HG03354 (cell line): ENCODE measurements at regions not wholly inside any gene's neighbourhood (a gene's known extent, or its start where the extent isn't known, plus 50 kb on each side); places are given as distances from the start of the nearest gene placed in this dataset.

Experiments
- ATAC-seq: cut with Tn5 transposase; IDR thresholded peaks from one replicate; pipeline ENCODE4 v1.9.1; 2021; ENCODE audit warnings: mild to moderate bottlenecking; ENCODE audit not compliant: unreplicated experiment, poor library complexity, severe bottlenecking

DNA sequence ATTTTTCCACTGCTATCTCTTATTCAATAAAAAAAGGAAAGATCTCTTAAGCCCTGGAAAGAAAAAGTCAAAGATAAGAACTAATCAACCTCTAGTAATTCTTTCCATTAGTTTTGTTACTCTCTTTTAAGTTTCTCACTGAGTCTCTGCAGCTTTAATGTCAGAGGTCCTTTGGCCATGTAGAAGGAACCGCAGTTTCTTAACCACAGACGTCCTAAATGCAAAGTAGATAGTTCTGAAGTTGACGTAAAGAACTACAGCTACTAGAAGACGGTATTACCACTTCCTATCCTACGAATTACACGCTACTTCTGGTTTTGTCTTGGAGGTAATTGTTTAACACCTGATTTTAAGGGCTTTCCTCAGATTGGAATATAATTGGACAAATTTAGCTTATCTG lies 325.9 kb downstream of the ANKRD50 start:
- ATAC-seq, result peak; percentile 84

DNA sequence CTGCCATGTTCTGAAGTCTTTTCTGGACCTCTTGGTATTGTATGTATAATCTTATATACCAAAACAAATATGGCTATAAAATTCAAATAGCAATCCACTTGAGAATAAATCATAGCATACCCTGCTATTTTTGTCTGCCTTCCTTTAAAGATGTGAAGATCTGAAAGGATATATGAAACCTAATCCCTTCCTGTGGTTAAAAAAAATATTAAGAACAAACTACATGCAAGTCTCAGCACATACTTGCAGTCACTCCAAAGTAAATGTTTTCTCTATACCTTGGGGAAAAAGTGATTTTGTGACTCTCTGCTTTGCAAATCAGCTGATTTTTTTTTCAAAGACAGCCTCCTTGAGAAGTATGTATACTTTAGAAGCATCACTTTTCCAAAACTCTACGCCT lies 322.9 kb downstream of the ANKRD50 start:
- no peak for ATAC-seq

GRCh38 chr4:124390861-124391260 lies 321.7 kb downstream of the ANKRD50 start:
- no peak for ATAC-seq

GRCh38 chr4:124396333-124396732 lies 316.2 kb downstream of the ANKRD50 start:
- no peak for ATAC-seq

GRCh38 chr4:124401606-124402005 lies 310.9 kb downstream of the ANKRD50 start:
- no peak for ATAC-seq

DNA sequence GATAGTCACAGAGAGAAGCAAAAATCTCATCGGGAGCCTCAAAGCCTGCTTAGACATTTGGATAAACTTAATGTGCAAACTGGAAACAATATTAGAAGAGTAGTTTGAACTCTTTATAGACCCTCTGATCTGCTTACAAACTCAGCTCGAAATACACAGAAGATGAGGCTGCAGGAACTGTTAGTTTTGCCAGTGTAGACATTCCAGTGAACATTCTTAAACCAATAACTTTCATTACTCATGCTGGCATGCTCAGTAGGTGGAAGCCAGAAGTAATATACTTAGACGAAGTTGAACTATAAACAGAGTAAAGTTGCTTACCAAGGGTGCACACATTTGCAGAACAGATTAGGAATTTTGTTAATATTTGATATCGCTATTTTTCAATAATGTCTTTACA lies 303.5 kb downstream of the ANKRD50 start:
- ATAC-seq, result no peak

DNA sequence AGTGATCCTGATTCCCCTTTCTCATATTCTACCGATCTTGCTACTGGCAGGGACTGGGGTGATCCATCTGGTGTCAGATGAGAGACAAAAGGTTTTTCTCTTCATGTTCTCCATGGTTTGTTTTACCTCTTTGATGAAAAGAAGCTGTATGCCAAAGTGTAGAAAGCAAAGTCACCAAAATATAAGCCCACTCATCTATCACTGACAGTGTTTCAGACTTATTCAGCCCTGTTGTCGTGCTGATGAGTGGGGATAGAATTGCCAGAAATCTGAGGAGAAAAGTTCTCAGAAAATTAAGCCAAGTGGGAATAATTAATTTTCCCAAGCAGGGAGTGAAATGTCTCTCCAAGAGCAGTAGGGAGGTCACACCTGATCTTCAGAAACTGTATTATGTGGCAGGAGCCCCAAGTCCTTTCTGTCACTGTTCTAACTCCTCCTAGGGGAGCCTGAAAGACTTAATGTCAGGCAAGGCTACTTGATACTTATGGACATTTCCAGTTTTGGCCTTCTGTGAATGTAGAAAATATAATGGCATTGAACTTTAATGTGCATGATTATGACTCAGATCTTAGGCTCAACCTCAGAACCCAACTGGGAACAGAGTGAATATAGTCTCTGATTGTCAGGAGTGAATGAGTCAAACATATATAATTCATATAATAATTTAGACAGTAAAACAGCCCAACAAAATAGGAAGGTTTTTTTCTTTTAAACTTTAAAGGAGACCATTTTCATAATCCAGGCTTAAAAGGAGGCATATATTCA lies 298.1 kb downstream of the ANKRD50 start:
- ATAC-seq, result no peak

DNA sequence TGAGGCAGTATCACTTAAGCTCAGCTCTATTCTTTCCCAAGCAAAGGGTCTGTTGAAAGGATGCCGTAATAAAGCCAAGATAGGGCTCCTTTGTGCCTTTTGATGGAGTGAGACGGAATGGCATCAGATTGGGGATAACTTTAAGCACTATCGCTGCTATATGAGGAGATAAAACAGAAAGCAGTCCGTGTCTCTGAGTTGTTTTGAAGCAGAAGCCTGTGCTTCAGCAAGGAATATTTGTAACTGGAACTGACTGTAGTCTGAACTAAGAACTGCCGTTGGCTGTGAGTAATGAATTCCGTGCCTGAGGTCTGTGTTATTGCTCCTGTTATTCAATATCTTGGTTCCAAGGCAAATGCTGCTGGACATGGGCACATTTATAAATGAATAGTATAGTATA lies 297.4 kb downstream of the ANKRD50 start:
- no peak for ATAC-seq

GRCh38 chr4:124417371-124417770 lies 295.2 kb downstream of the ANKRD50 start:
- ATAC-seq, result no peak

- ATAC-seq, result no peak
These were observed 292.3 kb downstream of the ANKRD50 start for GRCh38 chr4:124420166-124420695.

DNA sequence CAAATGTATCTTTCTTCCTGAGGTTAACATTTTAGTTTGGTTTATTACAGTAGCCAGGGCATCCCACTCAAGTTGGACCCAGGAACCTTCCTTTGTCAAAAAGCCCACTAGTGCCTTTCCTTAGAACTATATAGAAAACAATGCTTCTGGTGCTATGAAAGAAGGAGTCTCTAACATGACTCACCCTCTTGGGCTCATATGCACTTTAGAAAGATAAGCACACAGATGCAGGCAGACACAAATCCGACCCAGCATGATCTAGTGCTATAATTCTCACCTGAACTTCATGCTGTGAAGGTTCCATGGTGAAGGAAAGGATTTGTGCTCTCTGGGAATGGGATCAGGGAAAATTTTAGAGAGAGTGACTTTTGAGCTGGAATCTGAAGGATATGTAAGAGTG lies 289.4 kb downstream of the ANKRD50 start:
- no peak for ATAC-seq

DNA sequence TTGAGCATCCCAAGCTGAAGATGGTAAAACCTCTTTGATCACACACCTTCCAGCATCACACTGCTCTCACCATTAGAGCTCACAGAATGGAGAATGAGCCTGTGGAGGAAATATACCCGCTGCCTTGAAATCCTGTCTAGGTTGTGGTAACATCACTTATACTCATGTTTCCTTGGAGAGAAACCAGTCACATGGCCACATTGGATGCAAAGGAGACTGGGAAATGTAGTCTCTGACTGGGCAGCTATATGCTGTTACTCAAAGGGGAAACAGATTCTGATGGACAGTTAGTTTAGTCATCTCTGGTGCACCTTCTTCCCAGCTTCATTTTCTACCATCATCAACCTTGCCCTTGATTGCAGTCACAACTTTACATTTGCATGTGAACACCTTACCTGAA lies 286.3 kb downstream of the ANKRD50 start:
- no peak for ATAC-seq

- ATAC-seq, result no peak
These were observed 285.3 kb downstream of the ANKRD50 start for GRCh38 chr4:124427095-124427767.

GRCh38 chr4:124428648-124429047 lies 283.9 kb downstream of the ANKRD50 start:
- ATAC-seq, result no peak

- no peak for ATAC-seq
These were observed 282.7 kb downstream of the ANKRD50 start for GRCh38 chr4:124429746-124430250.

DNA sequence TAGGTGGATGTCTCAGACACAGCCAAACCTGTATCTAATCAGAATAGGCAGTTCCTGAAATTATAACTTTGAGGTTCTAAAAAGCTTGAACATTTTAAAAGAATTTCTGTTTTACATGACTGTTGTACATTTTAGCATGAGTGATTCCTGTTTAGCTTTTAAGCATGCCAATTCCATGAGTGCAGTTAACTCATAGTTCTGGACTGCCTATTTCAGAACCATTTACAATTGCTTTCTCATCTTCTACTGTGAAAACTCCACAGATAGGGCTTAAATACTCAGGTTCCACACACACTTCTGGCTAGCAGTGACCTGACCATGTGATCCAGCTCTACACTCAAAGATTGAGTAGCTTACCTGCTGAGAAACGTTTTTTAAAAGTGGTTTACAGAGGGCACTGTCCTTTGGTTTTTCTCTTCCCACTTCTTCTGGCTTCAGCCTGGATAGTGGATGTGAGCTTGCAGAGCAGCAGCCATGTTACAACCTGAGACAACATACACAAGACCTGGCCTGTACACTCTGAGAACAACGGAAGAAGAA lies 280.8 kb downstream of the ANKRD50 start:
- no peak for ATAC-seq

DNA sequence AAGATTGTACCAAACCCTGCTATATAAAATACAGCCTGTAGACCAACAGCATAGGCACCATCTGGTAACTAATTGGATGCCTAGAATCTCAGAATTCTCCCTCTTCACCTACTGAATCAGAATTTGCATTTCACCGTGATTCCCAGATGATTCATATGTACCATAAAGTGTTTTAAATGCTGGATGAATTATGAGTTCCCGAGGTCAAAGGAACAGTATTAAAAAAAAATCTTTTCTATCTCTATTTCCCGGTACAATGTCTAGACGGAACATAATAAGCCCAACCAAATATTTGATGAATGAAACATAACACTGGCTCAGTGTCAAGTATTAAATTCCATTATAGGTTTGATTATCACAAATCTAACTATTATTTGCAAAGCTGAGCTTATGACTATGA lies 280.0 kb downstream of the ANKRD50 start:
- ATAC-seq, result no peak

DNA sequence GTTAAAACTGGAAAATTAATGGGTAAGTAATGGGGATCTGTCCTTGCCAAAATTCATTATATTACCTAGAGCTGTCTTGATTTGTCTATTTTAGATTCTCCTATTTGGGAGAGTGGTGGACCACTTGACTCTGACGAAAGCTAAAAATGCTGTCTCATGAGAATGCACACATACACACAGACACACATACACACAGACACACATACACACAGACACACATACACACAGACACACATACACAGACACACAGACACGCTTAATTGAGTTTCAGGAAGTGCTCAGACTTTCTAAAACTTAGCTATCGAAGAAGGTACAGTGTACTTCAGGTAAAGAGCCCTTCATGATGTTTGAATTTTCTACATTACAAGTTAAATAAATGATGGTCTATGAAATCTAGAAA lies 279.5 kb downstream of the ANKRD50 start:
- no peak for ATAC-seq

DNA sequence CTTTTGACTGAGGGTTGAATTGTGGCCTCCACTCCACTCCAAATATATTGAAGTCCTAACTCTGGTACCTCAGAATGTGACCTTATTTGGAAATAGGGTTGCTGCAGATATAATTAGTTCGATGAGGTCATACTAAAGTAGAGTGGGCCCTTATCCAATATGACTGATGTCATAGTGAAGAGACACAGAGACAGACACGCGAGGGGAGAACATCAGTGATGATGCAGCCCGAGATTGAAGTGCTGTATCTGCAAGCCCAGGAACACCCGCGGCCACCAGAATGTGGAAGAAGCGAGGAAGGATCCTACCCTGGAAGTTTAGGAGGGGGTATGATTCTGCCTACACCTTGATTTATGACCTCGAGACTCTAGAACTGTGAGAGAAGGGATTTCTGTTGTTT lies 279.0 kb downstream of the ANKRD50 start:
- no peak for ATAC-seq

GRCh38 chr4:124435274-124435950 lies 277.1 kb downstream of the ANKRD50 start:
- no peak for ATAC-seq
